H9 (cell line): ENCODE measurements at regions not wholly inside any gene's neighbourhood (a gene's known extent, or its start where the extent isn't known, plus 50 kb on each side); places are given as distances from the start of the nearest gene placed in this dataset.

Source experiments
- DNase-seq: peaks from one replicate; pipeline ENCODE4 v3.0.0-alpha.2; 2017
- H2AFZ ChIP-seq: one replicate; pipeline ENCODE4 v1.6.1; 2013; ENCODE audit warnings: mild to moderate bottlenecking, low read length, control low read depth, moderate library complexity
- H2AK5ac ChIP-seq: 2 replicates; pipeline ENCODE4 v1.6.1; 2013; ENCODE audit warnings: low read length, control low read depth, mixed read lengths; ENCODE audit not compliant: insufficient read length
- H2BK120ac ChIP-seq: one replicate; pipeline ENCODE4 v1.6.1; 2013; ENCODE audit warnings: low read depth, mild to moderate bottlenecking, low read length, control low read depth, inconsistent platforms; ENCODE audit not compliant: poor library complexity, severe bottlenecking
- H2BK12ac ChIP-seq: 2 replicates; pipeline ENCODE4 v1.6.1; 2013; ENCODE audit warnings: low read length, control low read depth, mixed read lengths, low read depth; ENCODE audit not compliant: insufficient read length
- H2BK15ac ChIP-seq: 2 replicates; pipeline ENCODE4 v1.6.1; 2013; ENCODE audit warnings: low read depth, low read length, control low read depth
- H2BK20ac ChIP-seq: one replicate; pipeline ENCODE4 v1.6.1; 2013; ENCODE audit warnings: low read depth, mild to moderate bottlenecking, low read length, control low read depth, inconsistent platforms; ENCODE audit not compliant: poor library complexity, severe bottlenecking
- H2BK5ac ChIP-seq: 2 replicates; pipeline ENCODE4 v1.6.1; 2013; ENCODE audit warnings: low read length, control low read depth, mixed read lengths; ENCODE audit not compliant: insufficient read length
- H3K14ac ChIP-seq: 2 replicates; pipeline ENCODE4 v1.6.1; 2013; ENCODE audit warnings: low read length, control low read depth; ENCODE audit not compliant: insufficient read depth
- H3K18ac ChIP-seq: 2 replicates; pipeline ENCODE4 v1.6.1; 2013; ENCODE audit warnings: low read depth, mild to moderate bottlenecking, mixed read lengths, low read length, control low read depth; ENCODE audit not compliant: insufficient read length
- H3K23ac ChIP-seq: 2 replicates; pipeline ENCODE4 v1.6.1; 2013; ENCODE audit warnings: low read length, control low read depth, mixed read lengths, low read depth; ENCODE audit not compliant: insufficient read length
- H3K23me2 ChIP-seq: 2 replicates; pipeline ENCODE4 v1.6.1; 2013; ENCODE audit warnings: low read depth, mild to moderate bottlenecking, mixed read lengths, low read length, control low read depth; ENCODE audit not compliant: insufficient read length, poor library complexity, severe bottlenecking
- H3K27ac ChIP-seq: 2 replicates; pipeline ENCODE4 v1.5.1; 2013; ENCODE audit warnings: low read length, control low read depth, mixed read lengths, low read depth; ENCODE audit not compliant: insufficient read length
- H3K27me3 ChIP-seq: 2 replicates; pipeline ENCODE4 v1.6.1; 2013; ENCODE audit warnings: low read length, control low read depth, inconsistent platforms; ENCODE audit not compliant: insufficient read depth
- H3K4ac ChIP-seq: 2 replicates; pipeline ENCODE4 v1.6.1; 2013; ENCODE audit warnings: low read depth, mild to moderate bottlenecking, control low read depth, inconsistent platforms, low read length, moderate library complexity
- H3K4me1 ChIP-seq: 2 replicates; pipeline ENCODE4 v1.6.1; 2013; ENCODE audit warnings: low read length, control low read depth, inconsistent platforms; ENCODE audit not compliant: insufficient read depth
- H3K4me2 ChIP-seq: 2 replicates; pipeline ENCODE4 v1.6.1; 2013; ENCODE audit warnings: low read length, control low read depth, mixed read lengths; ENCODE audit not compliant: insufficient read length, insufficient read depth
- H3K56ac ChIP-seq: 2 replicates; pipeline ENCODE4 v1.6.1; 2013; ENCODE audit warnings: low read depth, mild to moderate bottlenecking, mixed read lengths, low read length, control low read depth; ENCODE audit not compliant: insufficient read length
- H3K79me1 ChIP-seq: 2 replicates; pipeline ENCODE4 v1.6.1; 2013; ENCODE audit warnings: low read depth, mild to moderate bottlenecking, moderate library complexity, low read length, control low read depth, inconsistent platforms; ENCODE audit not compliant: insufficient read depth, poor library complexity, severe bottlenecking
- H3K79me2 ChIP-seq: 2 replicates; pipeline ENCODE4 v1.6.1; 2013; ENCODE audit warnings: low read length, control low read depth, inconsistent platforms; ENCODE audit not compliant: insufficient read depth
- H3K9ac ChIP-seq: 2 replicates; pipeline ENCODE4 v1.6.1; 2013; ENCODE audit warnings: low read length, control low read depth, mixed read lengths; ENCODE audit not compliant: insufficient read length; ENCODE audit errors: extremely low read depth
- H3K9me3 ChIP-seq: one replicate; pipeline ENCODE4 v1.6.1; 2013; ENCODE audit warnings: low read depth, low read length, inconsistent platforms; ENCODE audit not compliant: control insufficient read depth
- H3T11ph ChIP-seq: one replicate; pipeline ENCODE4 v1.6.1; 2013; ENCODE audit warnings: mild to moderate bottlenecking, low read length, control low read depth, inconsistent platforms
- H4K20me1 ChIP-seq: one replicate; pipeline ENCODE4 v1.6.1; 2013; ENCODE audit not compliant: control insufficient read depth, insufficient read length, insufficient read depth
- H4K5ac ChIP-seq: 2 replicates; pipeline ENCODE4 v1.6.1; 2013; ENCODE audit warnings: low read depth, mild to moderate bottlenecking, mixed read lengths, low read length, control low read depth; ENCODE audit not compliant: insufficient read length
- H4K8ac ChIP-seq: replicated peaks from 2 replicates; pipeline ENCODE4 v1.6.1; 2013; ENCODE audit warnings: low read length, control low read depth, mixed read lengths, low read depth; ENCODE audit not compliant: insufficient read length
- H4K91ac ChIP-seq: 2 replicates; pipeline ENCODE4 v1.6.1; 2013; ENCODE audit warnings: low read depth, mild to moderate bottlenecking, moderate library complexity, mixed read lengths, low read length, control low read depth; ENCODE audit not compliant: insufficient read length
- H3K27ac Mint-ChIP-seq, 3 experiments: 2 replicates in 2 of 3; 3 replicates in 1 of 3; pipeline ENCODE4 v1.8.0; 2020 to 2021; ENCODE audit warnings: mixed read lengths in 3 of 3, mild to moderate bottlenecking in 1 of 3, moderate library complexity in 1 of 3
- H3K27me3 Mint-ChIP-seq: 2 replicates; pipeline ENCODE4 v1.8.0; 2021; ENCODE audit warnings: low read depth, mild to moderate bottlenecking, moderate library complexity, mixed read lengths
- H3K36me3 Mint-ChIP-seq, 3 experiments: 2 replicates in 2 of 3; 3 replicates in 1 of 3; pipeline ENCODE4 v1.8.0; 2020 to 2021; ENCODE audit warnings: low read depth in 3 of 3, mixed read lengths in 3 of 3; ENCODE audit not compliant: insufficient read depth in 1 of 3
- H3K4me1 Mint-ChIP-seq, 2 experiments: 2 replicates each; pipeline ENCODE4 v1.8.0; 2020; ENCODE audit warnings: mixed read lengths in 2 of 2
- H3K4me3 Mint-ChIP-seq, 2 experiments: 2 replicates in 1 of 2; 3 replicates in 1 of 2; pipeline ENCODE4 v1.8.0; 2020 to 2021; ENCODE audit warnings: mild to moderate bottlenecking in 2 of 2, mixed read lengths in 2 of 2, moderate library complexity in 1 of 2
- H3K9me3 Mint-ChIP-seq, 2 experiments: 2 replicates in 1 of 2; 3 replicates in 1 of 2; pipeline ENCODE4 v1.8.0; 2020; ENCODE audit warnings: mild to moderate bottlenecking in 2 of 2, mixed read lengths in 2 of 2, moderate library complexity in 1 of 2
- WGBS: extraction: QIAGEN DNeasy Blood & Tissue Kit; methylation state at CpG from one replicate; pipeline ENCODE4 v1.1.7; 2013; ENCODE audit warnings: missing lambda C conversion rate, low lambda C conversion rate, mixed read lengths; ENCODE audit not compliant: insufficient read length; ENCODE audit errors: extremely low coverage; 5-methylcytosine and 5-hydroxymethylcytosine counted together
- TF ChIP-seq, protein P1 (sequence below): fragments of 200-600 bp; sonication (generic); conservative IDR thresholded peaks from 3 replicates; pipeline ENCODE4 v1.8.0; 2021; ENCODE audit warnings: antibody characterized with exemption, mild to moderate bottlenecking

GRCh38 chr4:104890598-104891275 is 255.9 kb upstream of the TET2 start:
- no peaks in the 10 kb centered on the region for H3K4me1 ChIP-seq
- no peak overlapping the region for H2BK5ac ChIP-seq
- H3K79me2 ChIP-seq = no peaks in the 10 kb centered on the region
- no peak overlapping the region for H2BK12ac ChIP-seq
- H3K9me3 ChIP-seq = no peaks in the 10 kb centered on the region
- H2BK15ac ChIP-seq = no peak overlapping the region
- no peak overlapping the region for H3K4me3 Mint-ChIP-seq
- H3K36me3 Mint-ChIP-seq = no peaks in the 10 kb centered on the region
- WGBS = no CpG with 5 or more reads among the region's 2 CpGs
- no peak overlapping the region for H3K4me2 ChIP-seq
- no peaks in the 10 kb centered on the region for H3K79me1 ChIP-seq
- H3K9me3 Mint-ChIP-seq = no peaks in the 10 kb centered on the region
- no peak overlapping the region for H2BK120ac ChIP-seq
- no peak overlapping the region for H2AK5ac ChIP-seq
- H3K9ac ChIP-seq = no peak overlapping the region
- H3K23ac ChIP-seq = no peak overlapping the region
- H2AFZ ChIP-seq = no peak overlapping the region
- H3K23me2 ChIP-seq = no peaks in the 10 kb centered on the region
- no peak overlapping the region for H3K27ac Mint-ChIP-seq
- no peak overlapping the region for H3K56ac ChIP-seq
- H3K4me1 Mint-ChIP-seq = no peaks in the 10 kb centered on the region
- no peak overlapping the region for H3K27ac ChIP-seq
- H4K5ac ChIP-seq = no peak overlapping the region
- H2BK20ac ChIP-seq = no peak overlapping the region
- no peak overlapping the region for H3K18ac ChIP-seq
- no peak overlapping the region for H4K8ac ChIP-seq
- H3T11ph ChIP-seq = no peak overlapping the region
- DNase-seq = no peak
- no peak overlapping the region for H3K14ac ChIP-seq
- H3K27me3 ChIP-seq = no peaks in the 10 kb centered on the region
- H4K91ac ChIP-seq = no peak overlapping the region
- no peaks in the 10 kb centered on the region for H4K20me1 ChIP-seq
- H3K4ac ChIP-seq = no peak overlapping the region
- TF ChIP-seq, protein P1, sequence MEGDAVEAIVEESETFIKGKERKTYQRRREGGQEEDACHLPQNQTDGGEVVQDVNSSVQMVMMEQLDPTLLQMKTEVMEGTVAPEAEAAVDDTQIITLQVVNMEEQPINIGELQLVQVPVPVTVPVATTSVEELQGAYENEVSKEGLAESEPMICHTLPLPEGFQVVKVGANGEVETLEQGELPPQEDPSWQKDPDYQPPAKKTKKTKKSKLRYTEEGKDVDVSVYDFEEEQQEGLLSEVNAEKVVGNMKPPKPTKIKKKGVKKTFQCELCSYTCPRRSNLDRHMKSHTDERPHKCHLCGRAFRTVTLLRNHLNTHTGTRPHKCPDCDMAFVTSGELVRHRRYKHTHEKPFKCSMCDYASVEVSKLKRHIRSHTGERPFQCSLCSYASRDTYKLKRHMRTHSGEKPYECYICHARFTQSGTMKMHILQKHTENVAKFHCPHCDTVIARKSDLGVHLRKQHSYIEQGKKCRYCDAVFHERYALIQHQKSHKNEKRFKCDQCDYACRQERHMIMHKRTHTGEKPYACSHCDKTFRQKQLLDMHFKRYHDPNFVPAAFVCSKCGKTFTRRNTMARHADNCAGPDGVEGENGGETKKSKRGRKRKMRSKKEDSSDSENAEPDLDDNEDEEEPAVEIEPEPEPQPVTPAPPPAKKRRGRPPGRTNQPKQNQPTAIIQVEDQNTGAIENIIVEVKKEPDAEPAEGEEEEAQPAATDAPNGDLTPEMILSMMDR = no peak
- H3K27me3 Mint-ChIP-seq = peaks cover 20% of the 10 kb centered on the region
